Lung (tissue), 11 donors: ENCODE measurements at regions not wholly inside any gene's neighbourhood (a gene's known extent, or its start where the extent isn't known, plus 50 kb on each side); places are given as distances from the start of the nearest gene placed in this dataset.
"Not testable (repeated sequence)": the region's sequence is repeated elsewhere in the genome, so short reads cannot be mapped to it uniquely, and the experiment has no call there.

ENCODE experiments used
- ATAC-seq: fragments of 200-7000 bp; cut with Tn5 transposase; one replicate; pipeline ENCODE4 v1.9.1; 2020; ENCODE audit warnings: moderate number of reproducible peaks; ENCODE audit not compliant: insufficient read depth, low FRiP score
- DNase-seq, 3 donors: peaks; one replicate each; pipeline ENCODE4 v3.0.0-alpha.2; 2013 to 2017
- H3K27ac ChIP-seq, 2 donors: one replicate each; pipeline ENCODE4 v1.5.1; 2013; ENCODE audit warnings: mild to moderate bottlenecking in 2 of 2, moderate library complexity in 2 of 2, control low read depth in 1 of 2, inconsistent platforms in 1 of 2, low read depth in 1 of 2, low read length in 1 of 2
- H3K27me3 ChIP-seq, 3 donors: one replicate each; pipeline ENCODE4 v1.5.1; 2013; ENCODE audit warnings: low read length in 2 of 3; ENCODE audit not compliant: control insufficient read depth in 3 of 3, insufficient read depth in 3 of 3
- H3K36me3 ChIP-seq, 4 donors: one replicate each; pipeline ENCODE4 v1.5.1; 2013; ENCODE audit warnings: low read length in 4 of 4, mild to moderate bottlenecking in 1 of 4, moderate library complexity in 1 of 4; ENCODE audit not compliant: control insufficient read depth in 4 of 4, insufficient read depth in 4 of 4
- H3K4me1 ChIP-seq, 5 donors: one replicate each; pipeline ENCODE4 v1.5.1; 2013; ENCODE audit warnings: low read length in 5 of 5, mild to moderate bottlenecking in 2 of 5, moderate library complexity in 1 of 5; ENCODE audit not compliant: control insufficient read depth in 5 of 5, insufficient read depth in 5 of 5
- H3K4me3 ChIP-seq: one replicate; pipeline ENCODE4 v1.5.1; 2013; ENCODE audit warnings: mild to moderate bottlenecking, control low read depth, moderate library complexity
- H3K9ac ChIP-seq, 2 donors: one replicate each; pipeline ENCODE4 v1.5.1; 2013; ENCODE audit warnings: low read length in 2 of 2, control low read depth in 1 of 2; ENCODE audit not compliant: insufficient read depth in 1 of 2
- H3K9me3 ChIP-seq, 4 donors: one replicate each; pipeline ENCODE4 v1.5.1; 2013; ENCODE audit warnings: low read length in 3 of 4, mild to moderate bottlenecking in 1 of 4, moderate library complexity in 1 of 4; ENCODE audit not compliant: control insufficient read depth in 4 of 4, insufficient read depth in 3 of 4
- CTCF ChIP-seq: IDR thresholded peaks from 2 replicates; pipeline ENCODE4 v1.5.1; 2012; ENCODE audit warnings: mild to moderate bottlenecking; ENCODE audit errors: control extremely low read depth, extremely low read depth
- WGBS, 2 donors: extraction: QIAGEN DNeasy Blood & Tissue Kit; methylation state at CpG; one replicate each; pipeline ENCODE4 v1.1.7; 2013; 5-methylcytosine and 5-hydroxymethylcytosine counted together
- donor health status: control.
- donor health status: control.
- donor health status: Bipolar disorder and iron deficiency.
- donor health status: healthy.
- donor health status: DM: yes; HTN: yes; CAD: no.

- H3K4me3 ChIP-seq, H3K9me3 ChIP-seq, DNase-seq, H3K27me3 ChIP-seq, H3K4me1 ChIP-seq, H3K36me3 ChIP-seq, H3K9ac ChIP-seq, H3K27ac ChIP-seq, ATAC-seq: not testable (repeated sequence)
- 88 to 97% methylated on average over 3 of the region's 3 CpGs for WGBS, 2 donors
Measured at GRCh38 chr19:27814274-27814673, 1398.7 kb downstream of the UQCRFS1 start.

- TF ChIP-seq CTCF, result no peak
- Histone ChIP-seq H3K4me3 (no peak overlapping the region), H3K9ac (no peak overlapping the region), H3K27ac (no peak overlapping the region), H3K9me3 (peaks cover 0 to 3% (median 0%) of the 10 kb centered on the region in 4 donors), H3K4me1 (no peaks in the 10 kb centered on the region), H3K36me3 (peaks cover 0 to 7% (median 3%) of the 10 kb centered on the region in 4 donors), H3K27me3 (no peaks in the 10 kb centered on the region)
- 98 to 99% methylated on average over 16 to 17 of the region's 17 CpGs for WGBS, 2 donors
- no peak for DNase-seq
- ATAC-seq, result no peak
Measured at GRCh38 chr19:27806471-27807070, 1406.4 kb downstream of the UQCRFS1 start.

- no peak overlapping the region for H3K27ac ChIP-seq
- no peaks in the 10 kb centered on the region for H3K4me1 ChIP-seq
- no peak overlapping the region for H3K4me3 ChIP-seq
- peaks cover 0 to 3% (median 0%) of the 10 kb centered on the region in 4 donors for H3K9me3 ChIP-seq
- DNase-seq (no peak), ATAC-seq (no peak)
- no peak overlapping the region for H3K9ac ChIP-seq
- no peak for TF ChIP-seq CTCF
- H3K27me3 ChIP-seq, result no peaks in the 10 kb centered on the region
- peaks cover 0 to 7% (median 3%) of the 10 kb centered on the region in 4 donors for H3K36me3 ChIP-seq
- 94% methylated on average over 19 of the region's 19 CpGs for WGBS, 2 donors
Measured at GRCh38 chr19:27805848-27806247, 1407.1 kb downstream of the UQCRFS1 start.

- not testable (repeated sequence) for H3K4me3 ChIP-seq, DNase-seq, H3K27ac ChIP-seq, ATAC-seq, H3K9me3 ChIP-seq, H3K9ac ChIP-seq, H3K27me3 ChIP-seq, H3K4me1 ChIP-seq
- 58 to 76% methylated on average over 15 of the region's 15 CpGs for WGBS, 2 donors
- H3K36me3 ChIP-seq, result peaks cover 0 to 16% (median 6%) of the 10 kb centered on the region in 4 donors
Measured at GRCh38 chr19:27802293-27802692, 1410.7 kb downstream of the UQCRFS1 start.
